WI38 (cell line): ENCODE measurements at regions not wholly inside any gene's neighbourhood (a gene's known extent, or its start where the extent isn't known, plus 50 kb on each side); places are given as distances from the start of the nearest gene placed in this dataset.
"Not testable (repeated sequence)": the region's sequence is repeated elsewhere in the genome, so short reads cannot be mapped to it uniquely, and the experiment has no call there.

Experiments
- H3K4me3 ChIP-seq: 2 replicates; pipeline ENCODE4 v1.5.1; 2011; ENCODE audit warnings: low read depth, mild to moderate bottlenecking, control low read depth, low read length
- CTCF ChIP-seq: IDR thresholded peaks from 2 replicates; pipeline ENCODE4 v1.5.1; 2012; ENCODE audit warnings: low read depth, mild to moderate bottlenecking, control low read depth, low read length

- H3K4me3 ChIP-seq: not testable (repeated sequence)
Measured at GRCh38 chr3:75840160-75840559, 54.8 kb upstream of the ZNF717 start.

- not testable (repeated sequence) for H3K4me3 ChIP-seq
Measured at GRCh38 chr3:75850301-75851008, 65.1 kb upstream of the ZNF717 start.

GRCh38 chr3:75863130-75863529 is 77.8 kb upstream of the ZNF717 start:
- H3K4me3 ChIP-seq: no peak overlapping the region
- TF ChIP-seq CTCF: no peak

GRCh38 chr3:75863878-75864277 is 78.5 kb upstream of the ZNF717 start:
- TF ChIP-seq CTCF: no peak
- no peak overlapping the region for H3K4me3 ChIP-seq

- not testable (repeated sequence) for H3K4me3 ChIP-seq
Measured at GRCh38 chr3:75883719-75884118, 98.4 kb upstream of the ZNF717 start.

GRCh38 chr3:75886971-75887526 is 101.7 kb upstream of the ZNF717 start:
- H3K4me3 ChIP-seq: no peak overlapping the region
- TF ChIP-seq CTCF: no peak

GRCh38 chr3:75894234-75894633 is 108.9 kb upstream of the ZNF717 start:
- no peak for TF ChIP-seq CTCF
- no peak overlapping the region for H3K4me3 ChIP-seq

- no peak overlapping the region for H3K4me3 ChIP-seq
- TF ChIP-seq CTCF: no peak
Measured at GRCh38 chr3:75896265-75896664, 110.9 kb upstream of the ZNF717 start.

- not testable (repeated sequence) for H3K4me3 ChIP-seq
Measured at GRCh38 chr3:75901446-75901845, 116.1 kb upstream of the ZNF717 start.
